Neural cell (in vitro differentiated cells): ENCODE measurements at regions not wholly inside any gene's neighbourhood (a gene's known extent, or its start where the extent isn't known, plus 50 kb on each side); places are given as distances from the start of the nearest gene placed in this dataset.

Source experiments
- H2AFZ ChIP-seq: fragments of 200-600, 300-800 bp; sonication (generic), shearing (Covaris generic); 2 replicates; pipeline ENCODE4 v1.6.0; 2014; ENCODE audit warnings: low read depth, mild to moderate bottlenecking, antibody characterized with exemption, low read length, moderate library complexity
- H3F3A ChIP-seq: fragments of 200-600 bp; shearing (Covaris generic); 2 replicates; pipeline ENCODE4 v1.6.1; 2016; ENCODE audit warnings: mild to moderate bottlenecking, moderate library complexity, mixed read lengths, antibody characterized with exemption, low read length; ENCODE audit not compliant: insufficient read depth, poor library complexity, severe bottlenecking
- H3K27ac ChIP-seq: fragments of 200-600, 300-800 bp; sonication (generic), shearing (Covaris generic); 2 replicates; pipeline ENCODE4 v1.5.1; 2014; ENCODE audit warnings: mild to moderate bottlenecking, low read length, moderate library complexity
- H3K27me3 ChIP-seq: fragments of 300-800, 200-600 bp; sonication (generic), shearing (Covaris generic); 2 replicates; pipeline ENCODE4 v1.6.0; 2014; ENCODE audit warnings: mild to moderate bottlenecking, low read depth, low read length, moderate library complexity; ENCODE audit not compliant: insufficient read depth
- H3K36me3 ChIP-seq: fragments of 300-800, 200-600 bp; sonication (generic), shearing (Covaris generic); 2 replicates; pipeline ENCODE4 v1.5.1; 2014; ENCODE audit warnings: mild to moderate bottlenecking, antibody characterized with exemption, low read length, moderate library complexity; ENCODE audit not compliant: insufficient read depth
- H3K4me2 ChIP-seq: fragments of 300-800, 200-600 bp; sonication (generic), shearing (Covaris generic); 2 replicates; pipeline ENCODE4 v1.6.0; 2014; ENCODE audit warnings: mild to moderate bottlenecking, low read length
- H3K4me3 ChIP-seq: fragments of 300-800, 200-600 bp; sonication (generic), shearing (Covaris generic); 2 replicates; pipeline ENCODE4 v1.5.1; 2014; ENCODE audit warnings: mild to moderate bottlenecking, low read length, moderate library complexity
- H3K79me2 ChIP-seq: fragments of 200-600 bp; shearing (Covaris generic); replicated peaks from 2 replicates; pipeline ENCODE4 v1.6.0; 2014; ENCODE audit warnings: mild to moderate bottlenecking, low read length, moderate library complexity; ENCODE audit not compliant: insufficient read depth
- H3K9ac ChIP-seq: fragments of 300-800, 200-600 bp; sonication (generic), shearing (Covaris generic); 2 replicates; pipeline ENCODE4 v1.6.1; 2016; ENCODE audit warnings: mild to moderate bottlenecking, low read length, mixed read lengths
- H3K9me2 ChIP-seq: fragments of 200-600 bp; shearing (Covaris generic); 2 replicates; pipeline ENCODE4 v1.6.1; 2016; ENCODE audit warnings: mild to moderate bottlenecking, low read length, mixed read lengths; ENCODE audit not compliant: insufficient read depth
- H3K9me3 ChIP-seq: fragments of 200-600, 300-800 bp; sonication (generic), shearing (Covaris generic); 2 replicates; pipeline ENCODE4 v1.6.1; 2016; ENCODE audit warnings: mild to moderate bottlenecking, mixed run types, low read length, moderate library complexity, mixed read lengths
- H4K20me1 ChIP-seq: fragments of 200-600 bp; shearing (Covaris generic); 2 replicates; pipeline ENCODE4 v1.6.1; 2016; ENCODE audit warnings: mild to moderate bottlenecking, mixed run types; ENCODE audit not compliant: insufficient read depth
- CTCF ChIP-seq: fragments of 450-650 bp; IDR thresholded peaks from 2 replicates; pipeline ENCODE4 v1.5.1; 2014; ENCODE audit warnings: antibody characterized with exemption, mild to moderate bottlenecking, moderate library complexity; ENCODE audit not compliant: poor library complexity, severe bottlenecking
- EP300 ChIP-seq: fragments of 450-650 bp; conservative IDR thresholded peaks from 2 replicates; pipeline ENCODE4 v1.6.1; 2014; ENCODE audit warnings: antibody characterized with exemption, mild to moderate bottlenecking, moderate library complexity; ENCODE audit not compliant: poor library complexity, severe bottlenecking
- EZH2 ChIP-seq: fragments of 200-600, 300-800 bp; shearing (Covaris generic), sonication (generic); IDR thresholded peaks from 2 replicates; pipeline ENCODE4 v1.6.1; 2014; ENCODE audit warnings: antibody characterized with exemption, low read length, borderline replicate concordance, mild to moderate bottlenecking; ENCODE audit not compliant: insufficient read depth, poor library complexity, severe bottlenecking
- MXI1 ChIP-seq: fragments of 450-650 bp; conservative IDR thresholded peaks from 2 replicates; pipeline ENCODE4 v1.6.1; 2014; ENCODE audit warnings: antibody characterized with exemption, mild to moderate bottlenecking; ENCODE audit not compliant: poor library complexity, severe bottlenecking
- POLR2AphosphoS5 ChIP-seq: IDR thresholded peaks from 2 replicates; pipeline ENCODE4 v1.6.1; 2012
- RAD21 ChIP-seq: fragments of 450-650 bp; conservative IDR thresholded peaks from 2 replicates; pipeline ENCODE4 v1.6.1; 2014; ENCODE audit warnings: antibody characterized with exemption, mild to moderate bottlenecking, moderate library complexity
- REST ChIP-seq: IDR thresholded peaks from 2 replicates; pipeline ENCODE4 v1.6.1; 2012; ENCODE audit warnings: borderline replicate concordance
- SMC3 ChIP-seq: fragments of 450-650 bp; conservative IDR thresholded peaks from 2 replicates; pipeline ENCODE4 v1.6.1; 2014; ENCODE audit warnings: antibody characterized with exemption, mild to moderate bottlenecking, moderate library complexity; ENCODE audit not compliant: poor library complexity
- TAF1 ChIP-seq: IDR thresholded peaks from 2 replicates; pipeline ENCODE4 v1.6.1; 2012; ENCODE audit warnings: low read depth

GRCh38 chr11:119474682-119475596 is 52.0 kb upstream of the THY1 start:
- Histone ChIP-seq H3K27me3 (no peaks in the 10 kb centered on the region), H3K9me3 (no peaks in the 10 kb centered on the region), H3K27ac (no peak overlapping the region), H3F3A (no peaks in the 10 kb centered on the region), H3K4me2 (no peak overlapping the region), H3K9me2 (no peaks in the 10 kb centered on the region), H3K4me3 (no peak overlapping the region), H2AFZ (no peak overlapping the region), H4K20me1 (no peaks in the 10 kb centered on the region), H3K9ac (no peak overlapping the region), H3K36me3 (no peaks in the 10 kb centered on the region), H3K79me2 (no peaks in the 10 kb centered on the region)
- TF ChIP-seq REST (no peak), RAD21 (peak; percentile 93), EP300 (no peak), SMC3 (peak; percentile 90), MXI1 (no peak), CTCF (peak; percentile 96), POLR2AphosphoS5 (no peak), TAF1 (no peak)

- Histone ChIP-seq H4K20me1 (no peaks in the 10 kb centered on the region), H3K4me3 (no peak overlapping the region), H3K4me2 (no peak overlapping the region), H3K9ac (no peak overlapping the region), H3K27ac (no peak overlapping the region), H3K27me3 (no peaks in the 10 kb centered on the region), H2AFZ (no peak overlapping the region), H3K9me3 (no peaks in the 10 kb centered on the region), H3K79me2 (no peaks in the 10 kb centered on the region), H3K36me3 (no peaks in the 10 kb centered on the region), H3K9me2 (no peaks in the 10 kb centered on the region), H3F3A (no peaks in the 10 kb centered on the region)
- TF ChIP-seq POLR2AphosphoS5 (no peak), EP300 (no peak), REST (no peak), SMC3 (no peak), RAD21 (no peak), TAF1 (no peak), MXI1 (no peak), EZH2 (no peak), CTCF (no peak)
These were observed 51.1 kb upstream of the THY1 start for GRCh38 chr11:119473901-119474681.
